NT2/D1 (cell line): ENCODE measurements at regions not wholly inside any gene's neighbourhood (a gene's known extent, or its start where the extent isn't known, plus 50 kb on each side); places are given as distances from the start of the nearest gene placed in this dataset.

Experiments
- SUZ12 ChIP-seq: IDR thresholded peaks from 2 replicates; pipeline ENCODE4 v1.6.1; 2011; ENCODE audit not compliant: insufficient read length, insufficient read depth; ENCODE audit errors: extremely low read depth
- ZNF274 ChIP-seq: IDR thresholded peaks from 2 replicates; pipeline ENCODE4 v1.6.1; 2011; ENCODE audit warnings: mild to moderate bottlenecking, low read depth, low read length

DNA sequence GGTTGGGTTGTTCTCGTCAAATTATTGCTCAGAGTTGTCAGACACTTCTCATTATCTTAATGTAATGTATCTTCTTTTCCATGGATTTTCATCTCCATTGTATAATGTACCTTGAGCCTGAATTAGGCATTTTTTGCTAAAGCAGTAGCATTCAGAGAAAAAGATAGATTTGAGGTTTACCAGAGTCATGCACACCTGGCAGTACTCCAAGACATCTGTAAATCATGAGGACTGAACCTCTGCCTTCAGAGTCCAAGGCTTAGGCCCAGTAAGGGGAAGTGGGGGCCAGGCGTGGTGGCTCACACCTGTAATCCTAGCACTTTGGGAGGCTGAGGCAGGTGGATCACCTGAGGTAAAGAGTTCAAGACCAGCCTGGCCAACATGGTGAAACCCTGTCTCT, 624.3 kb upstream of the MBL2 start:
- TF ChIP-seq ZNF274 (no peak), SUZ12 (no peak)
